ENCODE measurements at regions not wholly inside any gene's neighbourhood (a gene's known extent, or its start where the extent isn't known, plus 50 kb on each side); places are given as distances from the start of the nearest gene placed in this dataset.

DNA sequence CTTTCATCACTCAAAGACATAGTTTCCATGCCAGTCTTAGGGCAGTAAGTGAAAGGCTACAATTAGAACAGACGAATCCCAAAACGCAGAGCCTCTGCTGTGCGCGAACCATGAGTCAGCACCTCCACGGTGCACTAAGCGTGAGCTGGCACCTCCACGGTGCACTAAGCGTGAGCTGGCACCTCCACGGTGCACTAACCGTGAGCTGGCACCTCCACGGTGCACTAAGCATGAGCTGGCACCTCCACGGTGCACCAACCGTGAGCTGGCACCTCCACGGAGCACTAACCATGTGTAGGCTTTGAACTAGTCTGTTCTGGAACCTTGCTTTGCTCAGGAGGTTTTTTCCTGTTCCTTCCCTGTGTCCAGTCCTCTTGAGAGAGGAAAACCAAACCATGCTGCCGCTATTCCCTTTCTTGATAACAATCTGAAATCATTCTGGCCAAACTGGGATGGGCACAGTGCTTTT is 120.6 kb downstream of the IRS2 start:
- H3K79me2 ChIP-seq (ENCODE audit: insufficient read depth, low read length), result no peaks in the 10 kb centered on the region
- no peak overlapping the region for H3K4me2 ChIP-seq (replicated peaks; ENCODE audit: extremely low read depth, low read length, poor library complexity, severe bottlenecking)
- no peak overlapping the region for H2AFZ ChIP-seq (ENCODE audit: insufficient read depth, low read depth, low read length, poor library complexity, severe bottlenecking)
- H3K9ac ChIP-seq (ENCODE audit: insufficient read depth, low read length, poor library complexity, severe bottlenecking), result no peak overlapping the region
- Mint-ChIP-seq H3K27me3 (ENCODE audit: low read depth in 3 of 3) (peaks cover 0 to 3% (median 0%) of the 10 kb centered on the region in 3 donors), H3K9me3 (peaks cover 0 to 5% (median 1%) of the 10 kb centered on the region in 7 donors), H3K36me3 (peaks cover 0 to 2% of the 10 kb centered on the region in 2 donors), H3K4me3 (no peak overlapping the region), H3K27ac (no peak overlapping the region), H3K4me1 (peaks cover 20% of the 10 kb centered on the region)
- intact Hi-C loops (cut with micrococcal nuclease), result no loop called here
- TF ChIP-seq, protein P1, sequence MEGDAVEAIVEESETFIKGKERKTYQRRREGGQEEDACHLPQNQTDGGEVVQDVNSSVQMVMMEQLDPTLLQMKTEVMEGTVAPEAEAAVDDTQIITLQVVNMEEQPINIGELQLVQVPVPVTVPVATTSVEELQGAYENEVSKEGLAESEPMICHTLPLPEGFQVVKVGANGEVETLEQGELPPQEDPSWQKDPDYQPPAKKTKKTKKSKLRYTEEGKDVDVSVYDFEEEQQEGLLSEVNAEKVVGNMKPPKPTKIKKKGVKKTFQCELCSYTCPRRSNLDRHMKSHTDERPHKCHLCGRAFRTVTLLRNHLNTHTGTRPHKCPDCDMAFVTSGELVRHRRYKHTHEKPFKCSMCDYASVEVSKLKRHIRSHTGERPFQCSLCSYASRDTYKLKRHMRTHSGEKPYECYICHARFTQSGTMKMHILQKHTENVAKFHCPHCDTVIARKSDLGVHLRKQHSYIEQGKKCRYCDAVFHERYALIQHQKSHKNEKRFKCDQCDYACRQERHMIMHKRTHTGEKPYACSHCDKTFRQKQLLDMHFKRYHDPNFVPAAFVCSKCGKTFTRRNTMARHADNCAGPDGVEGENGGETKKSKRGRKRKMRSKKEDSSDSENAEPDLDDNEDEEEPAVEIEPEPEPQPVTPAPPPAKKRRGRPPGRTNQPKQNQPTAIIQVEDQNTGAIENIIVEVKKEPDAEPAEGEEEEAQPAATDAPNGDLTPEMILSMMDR (IDR thresholded peaks at IDR 0.05), result no peak
- H3K9me3 ChIP-seq (replicated peaks in 1 of 2; ENCODE audit: control insufficient read depth in 1 of 2, insufficient read depth in 1 of 2, low read length in 2 of 2), result no peaks in the 10 kb centered on the region
- no peak overlapping the region for H3K4me3 ChIP-seq (replicated peaks in 1 of 3; ENCODE audit: low read depth in 2 of 3, low read length in 3 of 3)
- H3K27ac ChIP-seq (ENCODE audit: low read depth in 1 of 2, low read length in 2 of 2), result no peak overlapping the region
- no peak for DNase-seq
- no peaks in the 10 kb centered on the region for H3K27me3 ChIP-seq (ENCODE audit: control insufficient read depth in 2 of 2, insufficient read depth in 2 of 2, low read length in 2 of 2)
- no peaks in the 10 kb centered on the region for H3K36me3 ChIP-seq (replicated peaks in 1 of 2; ENCODE audit: control insufficient read depth in 1 of 2, insufficient read depth in 2 of 2, low read length in 2 of 2)
- 93% methylated on average over 14 of the region's 15 CpGs for WGBS (ENCODE audit: insufficient coverage)
- H3K4me1 ChIP-seq (ENCODE audit: control insufficient read depth in 1 of 2, insufficient read depth in 2 of 2, low read length in 2 of 2), result peaks cover 12 to 15% of the 10 kb centered on the region in 2 donors
- no peaks in the 10 kb centered on the region for H4K20me1 ChIP-seq (ENCODE audit: insufficient read depth, low read length)

DNA sequence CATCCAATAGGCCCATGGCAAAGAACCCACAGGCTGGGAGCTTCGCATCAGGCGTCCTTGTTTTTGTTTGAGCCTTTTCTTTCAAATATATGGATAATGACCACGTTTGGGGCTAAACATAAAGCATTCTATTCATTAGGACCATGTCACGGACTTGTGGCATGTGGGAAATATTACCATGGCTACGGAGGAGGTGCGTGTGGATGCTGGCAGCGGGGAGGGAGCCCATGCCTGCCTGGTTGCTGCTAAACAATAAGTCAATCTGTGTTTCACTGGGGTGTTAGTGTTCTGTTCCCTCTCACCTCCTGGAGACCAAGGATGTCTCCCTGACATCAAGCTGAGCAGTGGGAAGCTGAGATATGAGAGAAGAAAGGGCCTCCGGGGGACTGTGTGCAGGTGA is 121.1 kb downstream of the IRS2 start:
- no peaks in the 10 kb centered on the region for H3K27me3 ChIP-seq (ENCODE audit: control insufficient read depth in 2 of 2, insufficient read depth in 2 of 2, low read length in 2 of 2)
- H3K27ac Mint-ChIP-seq, result peak overlapping the region in 2 of 7 donors; percentile 9 to 21
- no peaks in the 10 kb centered on the region for H4K20me1 ChIP-seq (ENCODE audit: insufficient read depth, low read length)
- H3K9ac ChIP-seq (ENCODE audit: insufficient read depth, low read length, poor library complexity, severe bottlenecking), result no peak overlapping the region
- DNase-seq, result no peak
- peaks cover 12 to 15% of the 10 kb centered on the region in 2 donors for H3K4me1 ChIP-seq (ENCODE audit: control insufficient read depth in 1 of 2, insufficient read depth in 2 of 2, low read length in 2 of 2)
- H3K27ac ChIP-seq (ENCODE audit: low read depth in 1 of 2, low read length in 2 of 2), result no peak overlapping the region
- H3K4me1 Mint-ChIP-seq, result peaks cover 20% of the 10 kb centered on the region
- no peaks in the 10 kb centered on the region for H3K9me3 ChIP-seq (replicated peaks in 1 of 2; ENCODE audit: control insufficient read depth in 1 of 2, insufficient read depth in 1 of 2, low read length in 2 of 2)
- no peaks in the 10 kb centered on the region for H3K79me2 ChIP-seq (ENCODE audit: insufficient read depth, low read length)
- no peak overlapping the region for H2AFZ ChIP-seq (ENCODE audit: insufficient read depth, low read depth, low read length, poor library complexity, severe bottlenecking)
- peaks cover 0 to 2% of the 10 kb centered on the region in 2 donors for H3K36me3 Mint-ChIP-seq
- 75% methylated on average over 4 of the region's 8 CpGs for WGBS (ENCODE audit: insufficient coverage)
- no peaks in the 10 kb centered on the region for H3K36me3 ChIP-seq (replicated peaks in 1 of 2; ENCODE audit: control insufficient read depth in 1 of 2, insufficient read depth in 2 of 2, low read length in 2 of 2)
- H3K4me3 ChIP-seq (replicated peaks in 1 of 3; ENCODE audit: low read depth in 2 of 3, low read length in 3 of 3), result no peak overlapping the region
- TF ChIP-seq, protein P1 (IDR thresholded peaks at IDR 0.05), result no peak
- H3K4me3 Mint-ChIP-seq, result no peak overlapping the region
- peaks cover 0 to 2% (median 0%) of the 10 kb centered on the region in 3 donors for H3K27me3 Mint-ChIP-seq (ENCODE audit: low read depth in 3 of 3)
- H3K9me3 Mint-ChIP-seq, result peaks cover 0 to 5% (median 1%) of the 10 kb centered on the region in 7 donors
- intact Hi-C loops (cut with micrococcal nuclease), result no loop called here
- no peak overlapping the region for H3K4me2 ChIP-seq (replicated peaks; ENCODE audit: extremely low read depth, low read length, poor library complexity, severe bottlenecking)

Data from CD14-positive monocyte (primary cell).